Glutamatergic neuron (in vitro differentiated cells): ENCODE measurements at regions not wholly inside any gene's neighbourhood (a gene's known extent, or its start where the extent isn't known, plus 50 kb on each side); places are given as distances from the start of the nearest gene placed in this dataset.

ENCODE experiments used
- DNase-seq: peaks from one replicate; pipeline ENCODE4 v3.0.0; 2022
- H3K27ac Mint-ChIP-seq: one replicate; pipeline ENCODE4 v1.8.0; 2020; ENCODE audit warnings: mild to moderate bottlenecking, mixed read lengths, inconsistent platforms; ENCODE audit not compliant: unreplicated experiment
- H3K27me3 Mint-ChIP-seq: one replicate; pipeline ENCODE4 v1.8.0; 2020; ENCODE audit warnings: mild to moderate bottlenecking, moderate library complexity, mixed read lengths, inconsistent platforms; ENCODE audit not compliant: unreplicated experiment
- H3K36me3 Mint-ChIP-seq: one replicate; pipeline ENCODE4 v1.8.0; 2020; ENCODE audit warnings: mild to moderate bottlenecking, mixed read lengths, inconsistent platforms; ENCODE audit not compliant: unreplicated experiment
- H3K4me1 Mint-ChIP-seq: one replicate; pipeline ENCODE4 v1.8.0; 2020; ENCODE audit warnings: mild to moderate bottlenecking, low read depth, mixed read lengths, inconsistent platforms; ENCODE audit not compliant: unreplicated experiment
- H3K4me3 Mint-ChIP-seq: one replicate; pipeline ENCODE4 v1.8.0; 2020; ENCODE audit warnings: mild to moderate bottlenecking, mixed read lengths, inconsistent platforms; ENCODE audit not compliant: unreplicated experiment
- H3K9me3 Mint-ChIP-seq: one replicate; pipeline ENCODE4 v1.8.0; 2020; ENCODE audit warnings: mild to moderate bottlenecking, moderate library complexity, mixed read lengths, inconsistent platforms; ENCODE audit not compliant: unreplicated experiment
- CTCF ChIP-seq: fragments of 200-600 bp; sonication (generic); IDR thresholded peaks from one replicate; pipeline ENCODE4 v1.5.0; 2021; ENCODE audit not compliant: partially characterized antibody, unreplicated experiment

GRCh38 chr4:63396269-63396668 is 1013.0 kb downstream of the TECRL start:
- Mint-ChIP-seq H3K4me1 (no peaks in the 10 kb centered on the region), H3K4me3 (no peak overlapping the region), H3K27ac (no peak overlapping the region), H3K9me3 (peaks cover 2% of the 10 kb centered on the region), H3K36me3 (no peaks in the 10 kb centered on the region), H3K27me3 (no peaks in the 10 kb centered on the region)
- TF ChIP-seq CTCF = no peak
- no peak for DNase-seq

GRCh38 chr4:63393544-63393943 is 1015.7 kb downstream of the TECRL start:
- no peak for TF ChIP-seq CTCF
- Mint-ChIP-seq H3K27me3 (no peaks in the 10 kb centered on the region), H3K4me3 (no peak overlapping the region), H3K36me3 (no peaks in the 10 kb centered on the region), H3K27ac (no peak overlapping the region), H3K9me3 (peaks cover 2% of the 10 kb centered on the region), H3K4me1 (no peaks in the 10 kb centered on the region)
- no peak for DNase-seq

- H3K4me1 Mint-ChIP-seq = no peaks in the 10 kb centered on the region
- H3K27me3 Mint-ChIP-seq = no peaks in the 10 kb centered on the region
- no peak for DNase-seq
- no peak overlapping the region for H3K27ac Mint-ChIP-seq
- TF ChIP-seq CTCF = no peak
- no peaks in the 10 kb centered on the region for H3K36me3 Mint-ChIP-seq
- H3K4me3 Mint-ChIP-seq = no peak overlapping the region
- no peaks in the 10 kb centered on the region for H3K9me3 Mint-ChIP-seq
Observed at GRCh38 chr4:63379750-63380522, 1029.3 kb downstream of the TECRL start.

- Mint-ChIP-seq H3K4me1 (peaks cover 3% of the 10 kb centered on the region), H3K36me3 (no peaks in the 10 kb centered on the region), H3K9me3 (no peaks in the 10 kb centered on the region), H3K27ac (no peak overlapping the region), H3K4me3 (no peak overlapping the region), H3K27me3 (peaks cover 2% of the 10 kb centered on the region)
- TF ChIP-seq CTCF = no peak
- no peak for DNase-seq
Observed at GRCh38 chr4:63371001-63371400, 1038.2 kb downstream of the TECRL start.

GRCh38 chr4:63361628-63362027 is 1047.6 kb downstream of the TECRL start:
- Mint-ChIP-seq H3K27ac (no peak overlapping the region), H3K4me3 (no peak overlapping the region), H3K27me3 (no peaks in the 10 kb centered on the region), H3K4me1 (peaks cover 21% of the 10 kb centered on the region), H3K9me3 (peaks cover 5% of the 10 kb centered on the region), H3K36me3 (no peaks in the 10 kb centered on the region)
- DNase-seq = no peak
- no peak for TF ChIP-seq CTCF
